GM18858 (cell line): ENCODE measurements at regions not wholly inside any gene's neighbourhood (a gene's known extent, or its start where the extent isn't known, plus 50 kb on each side); places are given as distances from the start of the nearest gene placed in this dataset.
A peak's percentile ranks its signal among the peaks of the same experiment; 100 is the strongest.
"Not testable (repeated sequence)": the region's sequence is repeated elsewhere in the genome, so short reads cannot be mapped to it uniquely, and the experiment has no call there.

Experiments
- ATAC-seq: cut with Tn5 transposase; IDR thresholded peaks from one replicate; pipeline ENCODE4 v1.9.1; 2021; ENCODE audit not compliant: unreplicated experiment

DNA sequence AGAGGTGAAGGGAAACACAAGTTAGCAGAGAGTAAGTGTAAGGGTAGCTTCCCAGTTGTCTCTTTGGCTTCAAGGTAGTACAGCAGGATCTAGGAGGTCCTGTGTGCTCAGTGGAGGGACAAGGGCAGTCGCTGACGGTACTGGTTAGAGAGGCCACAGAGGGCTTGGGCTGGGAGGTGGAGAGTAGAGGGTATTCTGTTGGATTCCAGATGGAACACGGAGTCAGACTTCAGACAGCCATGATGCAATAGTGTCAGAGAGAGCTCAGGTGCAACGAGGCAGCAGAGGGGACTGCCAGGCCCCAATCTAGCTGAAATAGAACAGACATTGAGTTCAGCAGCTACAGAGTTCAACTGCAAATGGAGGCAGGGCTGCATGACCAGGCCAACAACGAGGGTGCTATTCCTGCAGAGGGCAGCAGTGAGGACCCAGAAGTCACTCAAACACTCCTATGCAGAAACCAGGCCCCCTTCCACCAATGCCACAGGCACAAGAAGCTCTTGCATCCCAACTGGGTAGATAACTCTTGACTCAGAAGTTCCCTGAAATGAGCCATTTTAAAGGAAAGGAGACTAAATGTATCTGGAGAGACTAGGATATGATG, 325.0 kb upstream of the ESRRG start:
- ATAC-seq: no peak

DNA sequence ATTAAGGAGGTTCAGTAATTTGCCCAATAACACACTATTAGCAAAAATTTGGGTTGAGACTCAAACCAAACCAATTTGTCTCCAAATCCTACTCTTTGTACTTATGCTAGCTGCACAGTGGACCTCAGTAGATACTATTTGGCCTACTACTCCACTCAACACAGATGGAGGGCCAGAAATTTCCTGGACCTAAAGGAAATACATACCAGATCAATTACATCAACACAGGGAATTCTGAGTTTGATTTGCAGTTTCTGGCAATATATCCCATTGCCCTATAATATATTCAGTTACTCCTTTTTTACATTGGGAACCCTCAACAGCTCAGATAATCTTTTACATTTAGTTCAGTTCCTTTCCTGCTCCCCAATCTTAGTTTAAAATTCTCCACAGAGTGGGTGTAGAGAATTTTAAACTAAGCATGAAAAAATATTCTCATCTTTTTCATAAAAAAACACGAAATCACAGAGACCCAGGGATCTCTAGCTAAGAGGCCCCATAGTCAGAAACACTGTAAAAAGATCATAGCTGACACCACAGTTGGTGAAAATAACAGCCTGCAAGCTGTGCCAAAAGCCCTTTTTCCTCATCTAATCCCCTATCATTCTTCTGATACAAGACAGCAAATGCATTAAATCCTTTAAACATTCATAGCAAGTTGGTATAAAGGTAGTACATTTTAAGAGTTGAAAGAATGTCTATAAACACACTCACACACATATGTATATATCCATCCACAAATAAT, 317.7 kb upstream of the ESRRG start:
- no peak for ATAC-seq

- no peak for ATAC-seq
These were observed 316.7 kb upstream of the ESRRG start for GRCh38 chr1:217039926-217040325.

DNA sequence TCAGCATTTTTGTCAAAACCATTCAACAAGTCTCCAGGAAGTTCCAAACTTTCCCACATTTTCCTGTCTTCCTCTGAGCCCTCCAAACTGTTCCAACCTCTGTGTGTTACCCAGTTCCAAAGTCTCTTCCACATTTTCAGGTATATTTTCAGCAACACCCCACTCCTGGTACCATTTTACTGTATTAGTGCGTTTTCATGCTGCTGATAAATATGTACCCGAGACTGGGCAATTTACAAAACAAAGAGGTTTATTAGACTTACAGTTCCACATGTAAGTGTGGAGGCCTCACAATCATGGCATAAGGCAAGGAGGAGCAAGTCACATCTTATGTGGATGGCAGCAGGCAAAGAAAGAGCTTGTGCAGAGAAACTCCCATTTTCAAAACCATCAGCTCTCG, 315.9 kb upstream of the ESRRG start:
- not testable (repeated sequence) for ATAC-seq

- no peak for ATAC-seq
These were observed 313.5 kb upstream of the ESRRG start for GRCh38 chr1:217036757-217037156.

DNA sequence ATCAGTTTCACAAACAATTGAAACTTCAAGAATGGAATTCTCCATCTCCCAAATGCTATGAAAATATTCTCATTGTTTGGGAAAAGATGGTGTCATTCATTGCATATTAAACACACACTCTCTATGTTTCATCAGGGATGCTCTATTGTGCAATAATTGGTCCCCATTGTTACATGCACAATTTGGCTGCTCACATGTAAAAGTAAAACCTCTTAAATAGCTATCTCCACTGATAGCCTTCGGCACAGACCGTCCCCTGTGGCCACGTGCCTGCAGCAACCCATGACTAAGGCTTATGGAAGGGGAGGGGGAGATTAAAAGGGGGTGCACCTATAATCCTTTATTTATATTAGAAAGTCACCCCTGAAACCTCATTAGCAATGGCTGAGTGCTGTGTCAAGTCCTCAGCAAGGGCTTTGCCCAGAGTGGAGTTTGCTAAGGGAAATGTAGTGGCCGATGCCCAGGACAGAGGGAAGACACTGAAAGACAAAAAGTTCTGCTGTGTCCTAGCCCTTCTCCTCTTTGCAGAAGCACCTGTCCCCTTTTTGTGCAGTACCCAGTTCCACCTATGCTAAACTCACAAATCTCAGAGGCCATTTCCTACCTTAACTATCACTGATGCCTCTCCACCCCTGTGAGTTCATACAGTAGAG, 309.6 kb upstream of the ESRRG start:
- ATAC-seq: no peak

DNA sequence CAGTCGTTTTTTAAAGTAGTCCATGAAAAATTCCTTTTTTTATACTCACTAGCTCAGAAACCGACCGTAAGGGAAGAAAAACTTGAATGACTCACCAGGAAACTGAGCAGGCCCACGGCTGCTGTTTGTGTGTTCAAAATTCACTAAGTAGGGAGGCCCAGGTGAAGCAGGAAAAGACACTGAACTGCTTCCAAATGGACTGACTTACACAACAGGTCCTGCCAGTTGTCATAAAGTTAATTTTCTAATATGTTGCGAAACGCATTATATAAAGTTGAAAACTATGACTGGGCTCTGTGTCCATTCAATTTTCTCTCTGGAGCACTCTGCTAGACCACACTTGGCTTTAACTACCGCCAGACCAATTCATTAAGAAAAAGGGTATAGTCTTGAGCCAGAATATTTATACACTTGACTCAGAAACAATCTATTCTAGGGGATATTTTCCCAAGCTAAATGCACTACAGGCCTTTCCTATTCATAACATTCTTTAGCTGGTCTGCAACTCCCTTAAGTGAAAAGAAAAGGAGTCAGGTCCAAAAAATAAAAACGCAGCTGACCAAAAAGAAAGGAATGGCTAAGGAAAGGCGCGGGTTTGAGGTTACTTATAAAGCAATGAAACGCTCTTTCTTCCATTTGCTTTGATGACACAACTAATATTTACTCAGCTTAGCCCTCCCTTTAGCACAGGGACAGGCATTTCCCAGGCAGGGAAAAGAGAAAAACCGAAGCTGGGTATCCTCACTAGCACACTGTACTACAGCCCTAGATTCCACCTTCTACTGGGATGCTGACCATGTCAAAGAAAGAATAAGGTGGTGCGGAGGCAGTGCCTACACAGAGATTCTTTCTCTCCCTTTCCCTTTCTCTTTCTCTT, 306.3 kb upstream of the ESRRG start:
- ATAC-seq: no peak

- ATAC-seq: peak; percentile 99
These were observed 304.3 kb upstream of the ESRRG start for GRCh38 chr1:217027403-217028080.

- no peak for ATAC-seq
These were observed 303.3 kb upstream of the ESRRG start for GRCh38 chr1:217026531-217026930.

DNA sequence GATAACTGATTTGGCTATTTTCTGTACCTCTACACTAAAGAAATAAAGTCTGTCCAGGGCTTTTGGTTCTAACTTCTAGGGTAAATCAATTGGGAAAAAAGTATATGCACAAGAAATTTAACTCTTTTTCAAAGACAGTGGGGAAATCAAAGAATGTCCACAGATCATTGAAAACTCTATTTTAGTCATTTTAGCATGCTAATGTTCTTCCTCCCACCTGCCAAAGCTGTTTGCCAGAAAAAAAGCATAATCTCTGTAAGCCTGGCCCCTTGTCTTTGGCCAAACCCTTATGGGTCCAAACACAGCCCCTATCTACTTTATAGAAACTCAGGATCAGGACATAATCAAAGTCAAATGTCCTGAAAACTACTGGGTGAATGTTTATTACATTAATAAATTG, 302.2 kb upstream of the ESRRG start:
- ATAC-seq: no peak

DNA sequence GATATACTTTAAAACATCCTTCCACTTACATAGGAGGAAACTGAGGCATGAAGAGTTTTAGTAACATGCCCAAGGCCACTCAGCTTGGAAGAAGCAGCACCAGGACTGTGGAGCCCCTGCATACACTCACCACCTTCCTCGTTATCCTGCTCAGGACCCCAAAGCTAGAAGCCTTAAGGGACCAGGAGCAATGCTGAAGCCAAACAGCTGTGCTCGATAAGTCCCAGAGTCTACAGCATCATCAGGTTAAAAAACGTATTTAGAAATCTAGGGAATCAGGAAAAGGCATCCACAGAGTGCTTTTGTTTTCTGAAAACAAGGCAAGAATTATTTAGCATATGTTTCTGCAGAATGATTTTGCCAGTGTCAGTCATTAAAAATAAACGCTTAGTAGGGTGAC, 301.7 kb upstream of the ESRRG start:
- no peak for ATAC-seq

GRCh38 chr1:217021956-217022355, 298.7 kb upstream of the ESRRG start:
- no peak for ATAC-seq

- no peak for ATAC-seq
These were observed 298.2 kb upstream of the ESRRG start for GRCh38 chr1:217021400-217021799.

DNA sequence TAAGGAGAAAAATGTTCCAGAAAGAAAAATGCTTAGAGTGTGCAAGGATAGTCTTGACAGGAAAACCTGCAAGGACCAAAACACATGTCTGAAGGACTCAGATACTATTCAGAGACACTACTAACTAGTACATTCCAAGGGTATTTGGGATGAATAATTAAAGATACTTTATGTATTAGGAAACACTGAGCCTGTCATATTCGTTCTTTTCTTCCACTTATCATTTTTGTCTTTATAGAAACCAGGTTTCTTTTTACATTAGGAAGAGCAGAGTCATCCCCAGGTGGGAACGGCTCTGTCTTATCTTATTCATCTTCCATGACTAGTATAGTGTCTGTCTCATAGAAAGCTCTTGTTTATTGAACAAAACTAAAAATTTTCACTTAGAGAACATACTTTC, 296.2 kb upstream of the ESRRG start:
- no peak for ATAC-seq

- ATAC-seq: no peak
These were observed 295.4 kb upstream of the ESRRG start for GRCh38 chr1:217018648-217019047.

GRCh38 chr1:217017165-217017564, 293.9 kb upstream of the ESRRG start:
- ATAC-seq: no peak

DNA sequence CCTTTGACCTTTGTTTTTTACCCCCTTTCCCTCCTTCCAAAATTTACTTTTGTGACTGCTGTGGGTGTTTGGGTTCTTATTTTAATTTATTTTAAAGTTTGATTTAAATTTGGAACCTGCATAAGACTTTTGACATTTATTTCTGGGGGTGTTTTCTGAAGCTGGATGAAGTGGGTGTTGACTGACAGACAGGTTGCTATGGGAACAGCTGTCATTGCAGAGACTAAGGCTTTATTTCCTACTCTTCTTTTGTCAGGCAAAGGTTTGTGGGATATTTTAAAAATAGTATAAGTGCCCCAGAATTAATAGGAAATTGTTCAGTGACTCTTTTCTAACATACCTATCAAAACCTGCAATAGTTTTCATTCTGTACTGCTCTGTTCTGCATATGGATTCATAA, 290.8 kb upstream of the ESRRG start:
- no peak for ATAC-seq

- ATAC-seq: no peak
These were observed 289.4 kb upstream of the ESRRG start for GRCh38 chr1:217012659-217013058.

GRCh38 chr1:217011097-217011496, 287.9 kb upstream of the ESRRG start:
- ATAC-seq: no peak

GRCh38 chr1:217010253-217010652, 287.0 kb upstream of the ESRRG start:
- no peak for ATAC-seq

GRCh38 chr1:217009376-217009775, 286.1 kb upstream of the ESRRG start:
- no peak for ATAC-seq
